Hematopoietic multipotent progenitor cell treated with erythropoietin and hydrocortisone succinate and interleukin-3 and kit ligand, for 8 days (in vitro differentiated cells): ENCODE measurements at regions not wholly inside any gene's neighbourhood (a gene's known extent, or its start where the extent isn't known, plus 50 kb on each side); places are given as distances from the start of the nearest gene placed in this dataset.

Source experiments
- DNase-seq: peaks from one replicate; pipeline ENCODE4 v3.0.0-alpha.2; 2015

DNA sequence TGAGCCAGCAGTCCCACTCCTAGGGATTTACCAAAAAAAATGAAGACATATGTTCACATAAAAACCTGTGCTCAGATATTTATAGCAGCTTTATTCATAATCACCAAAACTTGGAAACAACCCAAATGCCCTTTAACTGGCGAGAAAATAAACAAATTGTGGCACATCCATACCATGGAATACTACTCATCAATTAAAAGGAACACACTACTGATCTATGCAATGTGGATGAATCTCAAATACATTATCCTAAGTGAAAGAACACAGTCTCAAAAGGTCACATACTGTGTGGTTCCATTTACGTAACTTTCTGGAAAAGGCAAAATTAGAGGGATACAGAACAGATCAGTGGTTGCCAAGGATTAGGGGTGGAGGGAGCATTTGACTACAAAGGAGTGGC is 394.5 kb downstream of the SHQ1 start:
- no peak for DNase-seq

DNA sequence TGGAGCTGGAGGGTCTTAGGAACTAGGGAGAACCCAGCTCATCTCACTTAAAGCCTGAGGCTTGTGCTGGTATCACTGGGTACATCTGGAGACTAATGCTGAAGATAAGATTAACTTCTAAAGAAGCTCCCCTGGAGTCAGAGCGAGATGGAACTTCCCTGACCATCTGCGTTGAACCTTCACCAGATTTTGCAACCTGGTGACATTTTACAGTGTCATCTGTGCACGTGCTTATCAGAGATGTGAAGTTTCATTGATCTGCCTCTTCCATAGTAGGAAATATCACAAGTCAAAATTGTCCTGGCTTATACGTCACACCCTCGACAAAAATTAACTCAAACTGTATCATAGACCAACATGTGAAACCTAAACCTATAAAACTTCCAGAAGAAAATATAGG is 395.5 kb downstream of the SHQ1 start:
- peak; percentile 31 for DNase-seq

DNA sequence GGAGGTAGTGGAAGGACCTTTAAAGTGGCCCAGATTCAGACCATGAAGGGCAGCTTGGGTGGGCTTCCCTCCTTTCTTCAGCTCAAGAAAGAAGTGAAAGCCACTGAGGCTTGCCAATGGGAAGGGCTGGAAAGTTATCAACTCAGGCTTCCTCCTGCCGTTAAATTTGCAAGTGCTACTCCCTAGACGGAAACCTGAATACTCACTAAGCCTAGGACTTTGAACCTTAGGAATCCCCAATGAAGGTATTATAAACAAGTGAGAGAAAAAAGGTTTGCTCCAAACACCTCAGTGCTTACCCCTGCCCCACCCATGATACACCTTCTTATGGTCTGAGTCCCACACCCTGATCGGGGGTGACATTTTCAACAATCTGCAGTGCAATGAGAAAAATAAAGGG is 396.4 kb downstream of the SHQ1 start:
- no peak for DNase-seq

DNA sequence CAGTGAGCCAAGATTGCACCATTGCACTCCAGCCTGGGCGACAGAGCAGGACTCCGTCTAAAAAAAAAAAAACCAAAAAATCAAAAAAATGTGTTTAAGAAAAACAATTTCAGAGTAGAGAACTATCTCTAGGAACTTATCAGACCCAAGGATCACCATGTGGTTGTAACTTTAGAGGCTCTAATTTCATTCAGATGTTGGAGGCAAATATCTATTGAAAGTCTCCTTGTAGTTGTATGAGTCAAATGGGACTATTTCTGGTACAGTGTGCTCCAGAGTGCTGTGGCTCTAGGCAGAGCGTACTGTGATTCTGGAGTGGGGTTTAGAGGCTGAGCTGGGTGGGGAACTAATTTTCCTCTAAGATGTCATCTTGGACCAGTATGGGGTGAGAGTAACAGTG is 398.7 kb downstream of the SHQ1 start:
- DNase-seq: no peak

DNA sequence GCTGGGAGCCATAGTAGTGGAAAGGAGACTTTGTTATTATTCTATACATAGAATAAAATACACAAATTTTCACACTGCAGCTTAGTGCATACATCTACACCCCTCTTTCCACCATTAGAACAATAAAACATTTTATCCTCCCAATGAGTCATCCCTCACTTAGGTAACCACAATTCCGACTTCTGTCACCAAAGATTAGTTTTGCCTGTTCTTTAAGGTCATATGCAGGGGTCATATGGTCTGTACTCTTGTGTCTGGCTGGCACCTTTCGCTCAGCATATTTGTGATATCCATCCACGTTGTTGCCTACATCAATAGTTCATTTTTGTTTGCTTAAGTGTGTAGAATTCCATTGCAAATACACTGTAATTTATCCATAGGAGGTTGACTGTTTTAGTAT is 399.4 kb downstream of the SHQ1 start:
- peak; percentile 94 for DNase-seq

DNA sequence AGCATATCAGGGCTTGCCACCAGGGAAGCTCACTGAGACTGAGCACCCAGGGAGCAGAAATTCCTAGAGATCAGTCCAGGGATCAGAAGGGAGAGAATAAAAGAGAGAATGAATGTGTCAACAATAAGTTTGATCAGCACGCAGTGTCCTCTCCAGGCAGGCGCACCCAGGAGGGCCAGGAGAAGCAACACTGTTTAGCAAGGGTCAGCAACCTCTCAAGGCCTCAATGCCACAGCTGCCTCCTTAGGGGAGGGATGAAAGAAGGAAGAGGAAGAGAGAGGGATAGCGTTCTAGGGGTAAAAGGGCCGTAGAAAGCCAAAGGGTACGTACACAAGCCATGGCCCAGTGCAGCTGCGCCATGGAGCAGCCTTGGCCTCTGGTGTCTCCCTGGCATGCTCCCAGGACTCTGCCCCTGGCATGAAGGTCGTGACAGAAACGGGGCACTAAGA is 399.8 kb downstream of the SHQ1 start:
- DNase-seq: no peak

DNA sequence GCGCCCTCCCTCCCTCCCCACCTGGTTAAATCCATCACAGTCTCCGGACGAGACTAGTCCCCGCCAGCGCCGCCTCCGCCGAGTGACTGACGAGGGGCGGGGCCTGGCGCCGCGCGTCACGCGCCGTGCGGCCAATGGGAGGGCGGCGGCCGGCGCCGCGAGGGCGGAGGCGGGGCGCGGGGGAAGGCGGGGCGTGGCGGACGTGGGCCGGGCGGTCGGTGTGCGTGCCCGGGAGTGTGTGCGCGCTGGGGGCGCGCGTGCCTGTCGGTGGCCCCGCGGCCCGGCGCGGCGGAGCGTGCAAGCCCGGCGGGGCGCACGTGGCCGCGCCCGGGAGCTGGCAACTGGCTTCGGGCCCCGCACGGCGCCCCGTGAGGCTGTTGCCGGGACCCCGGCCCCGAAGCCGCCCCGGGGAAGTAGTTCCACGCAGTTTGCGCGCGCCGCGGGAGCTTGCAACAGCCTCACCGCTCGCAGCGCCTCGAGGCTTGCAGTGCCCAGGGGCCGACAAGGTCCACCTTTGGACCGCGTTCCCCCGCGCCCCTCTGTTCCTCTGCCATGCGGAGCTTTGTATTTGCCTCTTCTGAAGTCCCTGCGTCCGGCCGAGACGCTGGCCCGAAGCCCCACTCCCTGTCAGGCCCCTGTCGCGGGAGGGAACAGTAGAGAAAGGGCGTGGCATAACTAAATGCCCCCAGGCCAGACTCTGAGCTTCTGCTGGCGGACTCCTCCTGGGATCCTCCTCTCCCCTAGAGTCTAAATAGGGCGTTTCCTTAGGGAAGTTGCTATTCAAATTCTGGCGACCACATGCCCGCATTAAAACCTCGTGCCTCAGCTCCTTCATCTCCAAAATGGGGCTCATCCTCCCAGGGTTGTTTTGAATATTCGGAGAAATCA is 400.9 kb downstream of the SHQ1 start:
- peak; percentile 87 for DNase-seq

DNA sequence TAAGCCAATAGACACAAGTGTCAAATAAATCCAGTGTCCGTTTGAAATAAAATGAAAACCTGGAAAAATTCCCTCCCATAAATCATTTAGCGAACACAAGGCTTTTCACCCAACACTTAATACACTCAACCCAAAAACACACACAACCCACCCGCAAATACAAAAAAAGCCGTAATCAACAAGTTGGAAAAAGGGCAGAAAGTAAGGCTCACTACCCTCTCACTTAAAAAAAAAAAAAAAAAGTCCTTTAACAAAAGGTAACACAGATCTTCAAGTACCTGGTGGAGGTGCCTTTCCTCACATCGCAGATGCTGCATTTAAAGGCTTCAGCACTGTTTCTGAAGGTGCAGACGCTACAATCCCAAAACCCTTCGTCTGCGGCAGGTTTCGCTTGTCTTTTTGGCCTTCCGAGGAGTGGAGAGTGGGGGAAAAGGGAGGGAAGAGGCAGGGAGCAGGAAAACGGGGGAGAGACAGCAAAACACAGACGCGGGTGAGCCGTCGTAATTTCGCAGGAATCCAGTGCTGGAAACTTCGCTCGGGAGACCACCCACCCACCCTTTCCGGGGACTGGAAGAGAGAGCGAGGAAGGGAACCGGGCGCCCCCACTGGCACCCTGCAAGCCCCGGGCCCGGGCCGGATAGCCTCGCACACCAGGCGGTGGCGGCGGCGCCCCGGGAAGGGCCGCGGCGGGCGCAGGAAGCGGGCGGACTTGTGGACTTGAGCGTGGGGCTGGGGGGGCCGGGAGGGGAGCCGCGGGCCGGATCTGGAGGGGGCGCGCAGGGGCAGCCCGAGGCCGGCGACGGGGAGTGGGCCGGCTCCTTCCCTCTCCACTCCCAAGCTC is 401.8 kb downstream of the SHQ1 start, which contains the start of gene RYBP:
TSS of gene RYBP (minus strand) at position 404 of the 841 bp plus-strand sequence.
- DNase-seq: no peak

DNA sequence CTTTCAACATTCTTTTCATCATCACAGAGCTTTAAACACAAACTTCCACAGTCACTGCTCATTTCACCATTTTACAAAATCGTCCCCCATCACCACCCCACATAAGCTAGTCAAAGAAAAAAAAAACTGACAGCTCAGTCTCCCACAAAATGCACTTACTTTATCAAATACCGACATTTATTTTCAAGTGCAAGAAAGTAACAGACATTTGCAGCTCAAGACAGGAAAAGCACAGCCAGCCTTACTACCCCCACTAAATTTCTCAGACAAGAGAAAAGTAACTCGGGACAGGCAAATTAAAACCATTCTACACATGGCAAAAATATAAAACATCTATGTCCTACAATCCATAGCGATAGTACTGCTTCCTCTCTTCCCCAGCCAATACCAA is 402.4 kb downstream of the SHQ1 start:
- no peak for DNase-seq

DNA sequence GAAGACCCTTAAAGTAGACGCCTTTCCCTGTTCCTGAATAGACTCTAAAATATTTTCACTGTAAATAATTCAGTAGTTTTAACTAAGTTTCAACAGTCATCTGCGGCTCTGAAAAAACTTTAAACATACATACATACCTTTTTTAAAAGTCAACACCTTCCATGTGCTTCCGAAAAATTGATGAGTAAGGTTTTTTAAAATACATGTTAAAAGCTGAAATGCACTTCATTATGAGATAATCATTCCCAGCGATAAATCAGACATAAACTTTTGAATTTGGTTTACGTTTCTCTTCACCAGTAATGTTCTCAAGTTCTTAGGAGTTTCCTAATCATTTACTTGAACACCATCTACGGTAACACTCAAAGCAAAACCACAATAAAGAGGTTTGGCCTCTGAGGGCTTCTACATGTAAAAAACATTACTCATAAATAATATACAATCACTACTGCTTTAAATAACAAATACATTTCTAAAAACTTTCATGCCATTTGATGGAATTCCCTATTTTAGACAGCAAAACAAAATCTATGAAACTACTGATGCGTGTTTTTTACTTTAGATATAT is 403.5 kb downstream of the SHQ1 start:
- no peak for DNase-seq

DNA sequence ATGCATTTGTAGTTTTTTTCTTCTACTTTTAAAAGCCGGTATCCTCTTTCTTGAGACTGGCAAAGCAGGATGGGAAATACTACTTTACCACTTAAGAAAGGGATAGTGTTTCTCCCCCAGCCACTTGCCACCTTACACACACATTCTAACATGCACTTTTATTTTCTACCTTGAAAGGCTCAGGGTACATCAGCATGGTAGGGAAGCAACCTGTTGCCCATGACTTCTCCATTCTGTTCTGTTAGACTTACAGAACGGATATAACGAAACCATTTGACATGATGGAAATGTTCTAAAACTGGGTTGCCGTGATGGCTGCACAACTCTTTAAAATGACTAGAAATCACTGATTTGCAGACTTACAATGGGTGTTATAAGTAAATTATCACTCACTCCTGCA is 405.5 kb downstream of the SHQ1 start:
- DNase-seq: no peak

DNA sequence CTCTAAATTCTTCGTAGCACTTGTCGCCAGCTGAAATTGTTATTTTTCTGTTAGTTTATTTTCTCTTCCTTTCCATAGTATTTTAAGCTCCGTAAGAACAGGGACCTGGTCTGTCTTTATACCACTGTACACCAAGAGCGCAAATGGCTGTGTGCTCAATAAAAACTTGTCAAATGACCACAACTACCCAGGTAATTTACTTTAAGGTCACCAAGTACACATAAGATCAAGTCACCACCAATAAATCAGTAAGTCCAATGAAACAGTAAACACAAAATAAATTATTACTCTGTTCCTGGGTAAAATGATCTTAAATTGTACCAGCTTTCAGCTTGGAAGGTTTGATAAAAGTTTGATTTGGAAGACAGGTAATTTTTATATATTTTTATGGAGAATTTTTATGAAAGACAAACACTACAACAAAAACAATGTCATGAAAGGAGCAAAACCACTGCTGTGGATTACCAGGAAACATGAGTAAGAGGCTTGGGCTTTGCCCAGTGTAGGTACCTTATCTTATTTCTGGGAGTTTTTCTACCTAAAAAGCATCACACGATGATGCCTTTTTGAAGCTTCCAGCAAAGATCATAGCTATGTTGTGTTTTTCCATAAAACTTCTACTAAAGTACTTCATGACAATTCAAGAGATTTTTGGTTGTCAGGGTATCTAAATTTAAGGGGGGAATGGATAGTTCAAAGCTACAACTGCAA is 406.8 kb downstream of the SHQ1 start:
- peak; percentile 64 for DNase-seq

DNA sequence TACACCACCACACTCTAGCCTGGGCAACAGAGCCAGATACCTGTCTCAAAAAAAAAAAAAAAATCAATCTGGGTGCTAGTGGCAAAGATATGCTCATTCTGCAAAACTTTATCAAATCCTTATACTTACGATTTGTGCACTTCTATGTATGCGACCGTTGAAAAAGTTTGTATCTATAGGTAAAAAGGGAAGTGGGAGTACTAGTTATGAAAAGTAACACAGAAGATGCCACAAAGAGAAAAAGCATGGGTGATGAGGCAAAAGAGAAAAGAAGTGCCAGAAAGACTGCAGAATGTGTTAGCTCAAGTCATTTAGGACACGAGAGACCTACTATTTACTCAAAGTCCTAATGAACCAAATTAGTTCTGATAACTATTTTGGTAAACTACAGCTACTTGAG is 407.8 kb downstream of the SHQ1 start:
- DNase-seq: no peak

DNA sequence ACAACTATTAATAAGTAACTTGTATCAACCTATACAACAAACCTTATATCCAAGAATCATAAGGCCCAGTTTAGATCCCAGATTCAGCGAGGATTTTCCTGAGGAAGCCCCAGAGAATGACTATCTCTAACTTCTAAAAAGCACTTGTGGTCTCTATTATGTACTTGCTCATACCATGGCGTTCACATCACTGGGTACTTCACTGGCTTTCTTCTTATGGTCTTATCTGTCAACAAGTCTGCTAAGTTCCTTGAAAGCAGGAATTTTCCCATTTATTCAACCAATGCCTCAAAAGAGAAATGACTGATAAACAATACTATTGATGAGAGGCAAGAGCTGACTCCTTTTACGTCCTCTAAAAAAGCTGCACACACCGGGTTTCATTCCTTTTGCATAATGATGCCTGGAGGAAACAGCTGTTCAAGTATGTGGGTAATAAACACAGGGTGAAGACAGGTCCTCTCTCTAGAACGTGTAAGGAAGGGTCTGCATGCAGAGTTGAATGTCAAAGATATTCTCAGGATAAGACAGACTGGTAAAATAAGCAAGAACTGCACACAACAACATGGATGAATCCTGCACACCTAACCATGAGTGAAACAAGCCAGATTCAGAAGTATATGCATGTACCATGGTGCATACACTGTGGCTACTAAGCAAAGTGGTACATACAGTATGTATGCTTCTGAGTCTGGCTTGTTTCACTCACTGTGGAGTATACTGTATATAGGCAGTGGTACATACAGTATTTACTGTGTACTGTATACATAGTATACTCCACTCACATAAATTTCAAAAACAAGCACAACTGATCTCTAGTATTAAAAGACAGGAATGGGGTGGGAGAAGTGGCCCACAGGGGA is 408.7 kb downstream of the SHQ1 start:
- DNase-seq: peak; percentile 7

DNA sequence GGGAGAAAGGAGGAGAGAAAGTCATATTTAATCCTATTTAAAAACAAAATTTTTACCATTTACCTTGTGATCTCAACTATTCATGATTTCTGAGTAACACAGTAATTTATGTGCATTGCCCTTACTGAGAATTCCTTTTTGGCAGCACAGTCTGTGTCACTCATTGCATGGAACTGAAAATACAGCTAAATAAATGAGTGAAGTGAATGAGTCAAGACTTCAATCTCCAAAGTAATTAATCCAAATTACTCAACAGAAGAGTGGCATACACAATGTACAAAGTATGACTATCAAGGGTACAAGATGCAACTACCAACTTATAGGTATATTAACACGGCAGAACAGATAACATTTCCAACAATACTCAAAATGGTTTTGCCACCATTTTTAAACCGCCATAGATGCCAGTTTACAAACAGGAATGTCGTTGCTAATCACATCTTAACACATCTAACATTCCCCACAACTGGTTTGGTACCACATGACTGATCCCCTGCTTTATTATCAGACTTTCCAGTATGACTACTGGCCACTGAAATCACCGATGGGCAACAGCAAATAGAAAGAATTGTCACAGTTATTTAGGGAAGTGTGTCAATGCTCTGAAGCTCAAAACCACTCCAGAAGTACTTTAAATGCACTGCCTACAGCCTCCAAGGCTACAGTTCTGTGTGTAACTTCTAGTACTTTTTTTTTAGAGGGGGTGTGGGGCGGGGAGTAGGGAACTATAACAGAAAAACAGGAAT is 410.4 kb downstream of the SHQ1 start:
- DNase-seq: peak; percentile 91

DNA sequence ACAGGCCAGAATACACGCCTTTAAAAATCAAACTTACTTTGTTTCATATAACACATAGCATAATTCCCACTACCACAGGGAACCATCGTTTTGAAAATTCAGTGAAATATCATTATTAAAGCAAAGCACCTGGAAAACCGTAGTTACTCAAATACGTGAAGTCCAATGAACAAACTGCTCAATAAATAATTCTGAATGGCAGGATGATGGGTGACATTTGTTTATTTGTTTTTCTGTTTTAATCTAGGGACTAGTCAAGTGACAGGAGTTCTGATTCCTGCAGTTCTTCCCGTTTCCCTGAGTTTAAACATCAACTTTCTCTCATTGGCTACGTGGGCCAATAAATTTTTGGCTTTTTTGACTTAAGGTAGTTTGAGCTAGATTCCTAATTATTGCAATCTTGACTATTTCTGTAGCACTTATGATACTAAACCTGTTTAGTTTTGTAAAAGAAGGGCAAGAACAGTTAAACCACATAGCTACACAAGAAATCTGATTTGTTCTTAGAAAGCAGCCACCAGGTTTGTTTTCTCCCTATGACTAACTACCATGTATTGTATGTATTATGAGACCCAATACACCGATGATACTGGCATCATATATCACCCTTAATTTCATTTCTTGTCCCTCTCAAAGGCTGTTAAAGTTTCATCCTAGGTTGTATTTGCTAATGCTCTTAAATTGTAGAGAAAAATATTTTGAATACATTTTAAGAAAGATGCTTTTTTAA is 411.2 kb downstream of the SHQ1 start:
- no peak for DNase-seq

DNA sequence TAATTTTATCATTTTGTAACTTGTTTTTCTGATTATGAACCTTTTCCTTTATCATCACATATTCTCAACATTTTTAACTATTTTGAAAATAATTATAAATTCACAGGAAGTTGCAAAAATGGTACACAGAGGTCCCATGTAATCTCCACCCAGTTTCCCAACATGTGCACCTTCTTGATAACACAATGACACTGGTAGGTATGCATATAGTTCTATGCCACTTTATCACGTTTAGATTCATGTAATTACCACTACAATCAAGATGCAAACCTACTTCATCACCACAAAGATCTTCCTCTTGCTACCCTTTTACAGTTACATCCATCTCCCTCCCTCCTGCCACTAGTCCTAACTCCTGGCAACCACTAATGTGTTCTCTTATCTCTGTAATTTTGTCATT is 413.9 kb downstream of the SHQ1 start:
- DNase-seq: peak; percentile 79

DNA sequence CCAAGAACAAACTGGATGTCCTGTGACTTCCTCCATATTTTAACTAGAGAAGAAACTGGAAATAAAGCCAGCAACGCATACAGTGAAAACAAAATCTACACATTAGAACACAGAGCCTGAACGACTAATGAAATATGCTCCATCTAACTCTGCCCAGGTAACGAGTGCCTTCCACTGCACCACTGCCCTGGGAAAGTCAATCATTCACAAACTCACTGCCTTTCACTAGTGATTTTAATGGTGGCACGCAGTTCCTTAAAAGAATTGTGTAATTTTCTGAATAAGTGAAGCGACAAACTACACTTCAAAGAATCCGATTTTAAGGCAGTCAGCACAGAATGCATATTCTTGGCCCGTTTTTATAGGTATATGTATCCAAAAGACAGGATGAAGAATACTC is 416.0 kb downstream of the SHQ1 start:
- DNase-seq: no peak

DNA sequence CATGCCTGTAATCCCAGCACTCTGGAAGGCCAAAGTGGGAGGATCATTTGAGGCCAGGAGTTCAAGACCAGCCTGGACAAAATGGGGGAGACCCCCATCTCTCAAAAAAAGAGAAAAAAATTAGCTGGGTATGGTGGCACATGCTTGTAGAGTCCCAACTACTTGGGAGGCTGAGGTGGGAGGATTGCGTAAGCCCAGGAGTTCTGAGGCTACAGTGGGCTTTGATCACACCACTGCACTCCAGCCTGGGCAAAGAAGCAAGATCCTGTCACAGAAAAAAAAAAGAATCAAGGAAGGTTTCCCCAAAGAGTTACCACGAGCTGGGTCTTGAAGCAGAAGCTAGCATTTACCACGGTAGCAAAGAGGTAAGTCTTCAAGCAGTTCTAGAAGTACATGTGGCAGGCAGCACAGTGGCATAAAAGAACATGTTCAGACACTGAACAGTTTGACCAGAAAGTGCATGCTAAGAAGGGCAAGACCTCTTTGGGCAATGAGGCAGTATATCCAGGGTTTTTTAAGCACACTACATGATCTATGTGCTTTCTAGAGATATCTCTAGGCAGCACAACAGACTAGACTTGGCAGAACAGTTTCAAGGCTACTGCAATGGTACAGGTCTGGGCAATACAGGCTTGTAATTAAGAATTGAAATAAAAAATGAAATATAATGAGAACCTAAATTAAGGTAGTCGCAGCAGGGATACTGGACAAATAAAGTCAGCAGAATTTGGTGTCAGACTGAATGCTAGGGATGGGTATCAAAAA is 418.5 kb downstream of the SHQ1 start:
- no peak for DNase-seq

DNA sequence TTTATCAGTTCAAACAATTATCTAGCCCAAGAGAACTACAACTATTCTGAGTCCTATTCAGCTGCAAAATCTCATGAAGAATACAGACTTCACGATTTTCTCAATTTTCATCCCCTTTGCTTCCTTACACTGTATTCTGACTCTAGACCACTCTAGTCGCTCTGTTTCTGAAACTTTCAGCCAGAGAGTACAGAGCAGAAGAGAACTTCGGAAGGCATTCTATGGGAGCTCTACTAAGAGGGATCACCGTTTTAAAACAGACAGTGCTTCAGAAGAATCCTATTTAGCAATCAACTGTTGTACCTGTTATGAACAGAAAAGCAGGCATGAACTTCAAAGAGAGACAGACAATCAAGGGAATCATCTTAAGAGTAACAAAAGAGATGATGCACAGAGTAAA is 419.4 kb downstream of the SHQ1 start:
- no peak for DNase-seq
